Chondrocyte (in vitro differentiated cells): ENCODE measurements at regions not wholly inside any gene's neighbourhood (a gene's known extent, or its start where the extent isn't known, plus 50 kb on each side); places are given as distances from the start of the nearest gene placed in this dataset.

Source experiments
- DNase-seq: peaks from one replicate; pipeline ENCODE4 v3.0.0; 2021; ENCODE audit warnings: mixed read lengths, low spot score
- H3K27ac Mint-ChIP-seq: one replicate; pipeline ENCODE4 v1.8.0; 2021; ENCODE audit warnings: mild to moderate bottlenecking, moderate library complexity, mixed read lengths; ENCODE audit not compliant: unreplicated experiment
- H3K27me3 Mint-ChIP-seq: 2 replicates; pipeline ENCODE4 v1.8.0; 2021; ENCODE audit warnings: low read depth, mixed read lengths
- H3K36me3 Mint-ChIP-seq: 2 replicates; pipeline ENCODE4 v1.8.0; 2021; ENCODE audit warnings: low read depth, mixed read lengths
- H3K4me1 Mint-ChIP-seq: 2 replicates; pipeline ENCODE4 v1.8.0; 2021; ENCODE audit warnings: low read depth, mild to moderate bottlenecking, mixed read lengths
- H3K4me3 Mint-ChIP-seq: one replicate; pipeline ENCODE4 v1.8.0; 2021; ENCODE audit warnings: mild to moderate bottlenecking, moderate library complexity, mixed read lengths; ENCODE audit not compliant: unreplicated experiment
- H3K9me3 Mint-ChIP-seq: 2 replicates; pipeline ENCODE4 v1.8.0; 2021; ENCODE audit warnings: low read depth, mixed read lengths
- TF ChIP-seq, protein P1 (sequence below): fragments of 200-600 bp; sonication (generic); IDR thresholded peaks from 2 replicates; pipeline ENCODE4 v1.5.0; 2021; ENCODE audit warnings: antibody characterized with exemption, mild to moderate bottlenecking, moderate library complexity

GRCh38 chr5:101689306-101689705, 606.8 kb downstream of the SLCO4C1 start:
- Mint-ChIP-seq H3K4me1 (no peaks in the 10 kb centered on the region), H3K27me3 (no peaks in the 10 kb centered on the region), H3K36me3 (no peaks in the 10 kb centered on the region), H3K9me3 (no peaks in the 10 kb centered on the region), H3K27ac (no peak overlapping the region), H3K4me3 (no peak overlapping the region)
- DNase-seq, result no peak
- TF ChIP-seq, protein P1, sequence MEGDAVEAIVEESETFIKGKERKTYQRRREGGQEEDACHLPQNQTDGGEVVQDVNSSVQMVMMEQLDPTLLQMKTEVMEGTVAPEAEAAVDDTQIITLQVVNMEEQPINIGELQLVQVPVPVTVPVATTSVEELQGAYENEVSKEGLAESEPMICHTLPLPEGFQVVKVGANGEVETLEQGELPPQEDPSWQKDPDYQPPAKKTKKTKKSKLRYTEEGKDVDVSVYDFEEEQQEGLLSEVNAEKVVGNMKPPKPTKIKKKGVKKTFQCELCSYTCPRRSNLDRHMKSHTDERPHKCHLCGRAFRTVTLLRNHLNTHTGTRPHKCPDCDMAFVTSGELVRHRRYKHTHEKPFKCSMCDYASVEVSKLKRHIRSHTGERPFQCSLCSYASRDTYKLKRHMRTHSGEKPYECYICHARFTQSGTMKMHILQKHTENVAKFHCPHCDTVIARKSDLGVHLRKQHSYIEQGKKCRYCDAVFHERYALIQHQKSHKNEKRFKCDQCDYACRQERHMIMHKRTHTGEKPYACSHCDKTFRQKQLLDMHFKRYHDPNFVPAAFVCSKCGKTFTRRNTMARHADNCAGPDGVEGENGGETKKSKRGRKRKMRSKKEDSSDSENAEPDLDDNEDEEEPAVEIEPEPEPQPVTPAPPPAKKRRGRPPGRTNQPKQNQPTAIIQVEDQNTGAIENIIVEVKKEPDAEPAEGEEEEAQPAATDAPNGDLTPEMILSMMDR, result no peak

DNA sequence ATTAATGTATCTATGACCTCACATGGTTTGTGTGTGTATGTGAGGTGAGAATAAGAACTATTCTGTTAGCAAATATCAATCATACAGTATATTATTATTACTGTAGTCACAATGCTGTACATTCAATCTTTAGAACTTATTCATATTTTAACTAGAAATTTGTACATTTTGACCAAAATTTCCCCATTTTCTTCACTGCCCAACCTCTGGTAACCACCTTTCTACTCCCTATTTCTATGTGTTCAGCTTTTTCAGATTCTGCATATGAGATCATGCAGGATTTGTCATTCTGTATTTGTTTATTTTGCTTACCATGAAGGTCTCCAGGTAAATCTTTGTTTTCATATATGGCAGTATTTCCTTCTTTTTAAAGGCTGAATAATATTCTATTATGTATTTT, 607.9 kb downstream of the SLCO4C1 start:
- DNase-seq, result no peak
- TF ChIP-seq, protein P1, result no peak
- H3K36me3 Mint-ChIP-seq, result no peaks in the 10 kb centered on the region
- H3K4me1 Mint-ChIP-seq, result no peaks in the 10 kb centered on the region
- H3K27me3 Mint-ChIP-seq, result no peaks in the 10 kb centered on the region
- H3K4me3 Mint-ChIP-seq, result no peak overlapping the region
- no peaks in the 10 kb centered on the region for H3K9me3 Mint-ChIP-seq
- H3K27ac Mint-ChIP-seq, result no peak overlapping the region

DNA sequence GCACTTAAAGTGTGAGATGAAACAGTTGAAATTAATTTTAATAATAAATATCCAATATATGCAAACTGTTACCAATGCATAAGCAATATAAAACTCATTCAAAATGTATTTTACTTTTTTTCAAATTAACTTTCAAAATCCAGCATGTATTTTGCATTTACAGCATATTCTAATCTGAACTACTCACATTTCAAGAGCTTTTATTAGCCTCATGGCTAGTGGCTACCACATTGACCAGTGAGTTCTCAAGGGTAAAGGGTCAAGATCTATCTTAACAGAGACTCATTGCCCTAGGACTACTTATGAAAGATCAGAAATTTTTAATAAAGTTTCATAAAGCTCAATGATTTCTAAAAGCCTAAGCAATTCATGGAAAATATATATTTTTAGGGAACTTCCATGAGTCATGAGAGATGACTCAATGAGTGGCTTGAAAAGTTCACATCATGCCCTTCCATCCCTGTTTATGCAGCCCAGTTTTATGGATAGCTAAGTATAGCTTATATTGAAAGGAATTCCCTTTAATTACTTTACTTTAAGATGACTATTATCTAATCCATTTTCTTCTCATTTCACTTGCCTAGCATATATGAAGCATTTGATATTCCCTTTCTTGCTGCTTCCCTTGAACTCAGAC, 608.6 kb downstream of the SLCO4C1 start:
- DNase-seq, result no peak
- H3K4me1 Mint-ChIP-seq, result no peaks in the 10 kb centered on the region
- no peak overlapping the region for H3K27ac Mint-ChIP-seq
- no peaks in the 10 kb centered on the region for H3K9me3 Mint-ChIP-seq
- TF ChIP-seq, protein P1, result no peak
- no peaks in the 10 kb centered on the region for H3K27me3 Mint-ChIP-seq
- no peak overlapping the region for H3K4me3 Mint-ChIP-seq
- H3K36me3 Mint-ChIP-seq, result no peaks in the 10 kb centered on the region

- no peaks in the 10 kb centered on the region for H3K9me3 Mint-ChIP-seq
Observed at GRCh38 chr5:101686536-101687157, 609.4 kb downstream of the SLCO4C1 start.

GRCh38 chr5:101679816-101680215, 616.3 kb downstream of the SLCO4C1 start:
- H3K9me3 Mint-ChIP-seq, result no peaks in the 10 kb centered on the region
- H3K36me3 Mint-ChIP-seq, result no peaks in the 10 kb centered on the region
- H3K27me3 Mint-ChIP-seq, result peaks cover 12% of the 10 kb centered on the region
- H3K4me3 Mint-ChIP-seq, result no peak overlapping the region
- H3K27ac Mint-ChIP-seq, result no peak overlapping the region
- DNase-seq, result no peak
- TF ChIP-seq, protein P1, result no peak
- peaks cover 2% of the 10 kb centered on the region for H3K4me1 Mint-ChIP-seq

More at GRCh38 chr5:101686536-101687157, 609.4 kb downstream of the SLCO4C1 start:
- DNase-seq, result no peak
- H3K4me3 Mint-ChIP-seq, result no peak overlapping the region
- no peaks in the 10 kb centered on the region for H3K27me3 Mint-ChIP-seq
- no peaks in the 10 kb centered on the region for H3K4me1 Mint-ChIP-seq
- H3K36me3 Mint-ChIP-seq, result no peaks in the 10 kb centered on the region
- H3K27ac Mint-ChIP-seq, result no peak overlapping the region
- TF ChIP-seq, protein P1, result no peak
